ENCODE measurements at regions not wholly inside any gene's neighbourhood (a gene's known extent, or its start where the extent isn't known, plus 50 kb on each side); places are given as distances from the start of the nearest gene placed in this dataset.

DNA sequence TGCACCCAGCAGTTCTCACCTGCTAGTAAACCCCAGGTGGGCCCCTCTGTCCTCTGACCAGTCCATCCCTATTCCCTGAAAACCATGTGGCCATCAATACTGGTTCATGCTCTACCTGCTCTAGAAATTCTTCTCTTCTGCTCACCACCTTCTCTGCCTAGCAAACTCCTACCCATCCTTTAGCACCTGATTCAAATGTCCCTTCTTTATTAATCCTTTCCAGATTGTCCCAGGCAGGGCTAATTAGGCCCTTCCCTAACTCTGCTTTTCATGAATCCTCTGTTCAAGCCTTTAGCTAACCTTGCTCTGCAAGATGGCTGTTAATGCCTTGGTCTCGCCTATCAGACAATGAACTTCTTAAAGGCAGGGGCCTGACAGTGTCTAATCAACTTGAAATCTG, 62.1 kb upstream of the TRABD2B start:
- ChIA-PET POLR2A (no interaction called here), CTCF (interaction anchor here (3.6 kb wide), 1 partner anchor 321 kb away, joined by 13 read pairs; no protein-coding TSS in a partner anchor)
- H3K27ac ChIP-seq (ENCODE audit: low read depth, low read length), result no peak overlapping the region
- H3K27me3 ChIP-seq (ENCODE audit: control insufficient read depth, insufficient read depth, low read length), result no peaks in the 10 kb centered on the region
- no peak overlapping the region for H3K4me3 ChIP-seq (ENCODE audit: low read depth, low read length)
- TF ChIP-seq, protein P1, sequence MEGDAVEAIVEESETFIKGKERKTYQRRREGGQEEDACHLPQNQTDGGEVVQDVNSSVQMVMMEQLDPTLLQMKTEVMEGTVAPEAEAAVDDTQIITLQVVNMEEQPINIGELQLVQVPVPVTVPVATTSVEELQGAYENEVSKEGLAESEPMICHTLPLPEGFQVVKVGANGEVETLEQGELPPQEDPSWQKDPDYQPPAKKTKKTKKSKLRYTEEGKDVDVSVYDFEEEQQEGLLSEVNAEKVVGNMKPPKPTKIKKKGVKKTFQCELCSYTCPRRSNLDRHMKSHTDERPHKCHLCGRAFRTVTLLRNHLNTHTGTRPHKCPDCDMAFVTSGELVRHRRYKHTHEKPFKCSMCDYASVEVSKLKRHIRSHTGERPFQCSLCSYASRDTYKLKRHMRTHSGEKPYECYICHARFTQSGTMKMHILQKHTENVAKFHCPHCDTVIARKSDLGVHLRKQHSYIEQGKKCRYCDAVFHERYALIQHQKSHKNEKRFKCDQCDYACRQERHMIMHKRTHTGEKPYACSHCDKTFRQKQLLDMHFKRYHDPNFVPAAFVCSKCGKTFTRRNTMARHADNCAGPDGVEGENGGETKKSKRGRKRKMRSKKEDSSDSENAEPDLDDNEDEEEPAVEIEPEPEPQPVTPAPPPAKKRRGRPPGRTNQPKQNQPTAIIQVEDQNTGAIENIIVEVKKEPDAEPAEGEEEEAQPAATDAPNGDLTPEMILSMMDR (IDR thresholded peaks at IDR 0.05; ENCODE audit: low read depth, low read length), result no peak
- DNase-seq (ENCODE audit: low read depth, low spot score), result no peak
- H3K9me3 ChIP-seq (ENCODE audit: control insufficient read depth, insufficient read depth, low read length), result no peaks in the 10 kb centered on the region

DNA sequence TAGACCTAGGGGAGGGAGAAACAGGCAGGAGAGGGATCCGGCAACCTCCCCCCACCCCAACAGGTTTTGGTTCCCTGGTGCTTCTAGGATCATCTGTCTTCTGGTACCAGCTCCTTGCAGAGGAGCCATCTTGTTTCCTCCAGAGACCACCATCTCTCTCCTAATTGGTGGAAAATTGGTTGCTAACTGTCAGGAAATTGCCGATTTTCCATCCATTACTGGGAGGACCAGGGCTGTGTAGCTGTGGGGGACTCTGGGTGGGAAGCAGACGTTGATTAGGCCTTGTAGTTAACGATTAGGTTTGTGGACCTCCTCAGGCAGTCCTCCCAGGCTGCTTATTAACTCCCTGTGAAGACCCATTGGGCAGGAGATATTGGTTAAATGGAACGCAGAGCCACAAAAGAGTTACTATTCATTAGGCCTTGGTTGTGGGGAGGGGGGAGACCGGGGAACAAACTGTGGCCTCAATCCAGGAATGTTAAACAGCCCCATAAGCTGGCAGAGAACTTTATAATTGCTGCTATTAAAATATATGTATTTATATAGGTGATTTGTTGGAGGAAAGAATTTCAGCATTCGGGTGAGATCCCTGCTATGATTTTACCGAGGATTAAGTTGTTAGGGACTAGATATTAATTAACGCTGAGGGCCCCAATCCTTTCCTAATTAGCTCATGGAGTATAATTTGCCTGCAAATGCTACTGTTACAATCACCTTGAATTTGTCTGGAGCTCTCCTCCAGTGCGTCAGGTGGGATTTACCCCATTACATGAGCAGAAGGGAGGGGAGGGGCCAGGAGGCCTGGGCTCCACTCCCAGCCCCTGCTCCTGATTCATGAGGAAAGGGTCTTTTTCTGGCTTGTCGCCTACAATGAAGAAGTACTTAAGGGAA, 61.2 kb upstream of the TRABD2B start:
- TF ChIP-seq, protein P1 (IDR thresholded peaks at IDR 0.05; ENCODE audit: low read depth, low read length), result no peak
- no peaks in the 10 kb centered on the region for H3K9me3 ChIP-seq (ENCODE audit: control insufficient read depth, insufficient read depth, low read length)
- CTCF ChIA-PET, result interaction anchor here (0.6 to 3.6 kb wide), 2 partner anchors 61 to 320 kb away, joined by 4 to 13 read pairs; partner anchors contain the start of gene TRABD2B
- H3K27me3 ChIP-seq (ENCODE audit: control insufficient read depth, insufficient read depth, low read length), result no peaks in the 10 kb centered on the region
- POLR2A ChIA-PET, result no interaction called here
- no peak overlapping the region for H3K27ac ChIP-seq (ENCODE audit: low read depth, low read length)
- H3K4me3 ChIP-seq (ENCODE audit: low read depth, low read length), result no peak overlapping the region
- no peak for DNase-seq (ENCODE audit: low read depth, low spot score)

DNA sequence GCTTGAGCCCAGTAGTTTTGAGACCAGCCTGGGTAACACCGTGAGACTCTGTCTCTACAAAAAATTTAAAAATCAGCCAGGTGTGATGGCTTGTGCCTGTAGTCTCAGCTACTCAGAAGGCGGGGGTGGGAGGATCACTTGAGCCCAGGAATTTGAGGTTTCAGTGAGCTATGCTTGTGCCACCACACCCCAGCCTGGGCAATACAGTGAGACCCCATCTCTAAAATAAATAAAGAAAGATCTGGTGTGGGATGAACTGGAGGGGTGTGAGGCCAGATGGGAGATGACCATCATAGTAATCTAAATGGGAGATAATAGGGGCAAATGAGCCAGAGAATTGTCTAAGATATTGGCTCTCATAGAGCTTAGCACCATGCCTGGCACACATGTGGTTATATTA, 60.1 kb upstream of the TRABD2B start:
- ChIA-PET CTCF (no interaction called here), POLR2A (no interaction called here)

DNA sequence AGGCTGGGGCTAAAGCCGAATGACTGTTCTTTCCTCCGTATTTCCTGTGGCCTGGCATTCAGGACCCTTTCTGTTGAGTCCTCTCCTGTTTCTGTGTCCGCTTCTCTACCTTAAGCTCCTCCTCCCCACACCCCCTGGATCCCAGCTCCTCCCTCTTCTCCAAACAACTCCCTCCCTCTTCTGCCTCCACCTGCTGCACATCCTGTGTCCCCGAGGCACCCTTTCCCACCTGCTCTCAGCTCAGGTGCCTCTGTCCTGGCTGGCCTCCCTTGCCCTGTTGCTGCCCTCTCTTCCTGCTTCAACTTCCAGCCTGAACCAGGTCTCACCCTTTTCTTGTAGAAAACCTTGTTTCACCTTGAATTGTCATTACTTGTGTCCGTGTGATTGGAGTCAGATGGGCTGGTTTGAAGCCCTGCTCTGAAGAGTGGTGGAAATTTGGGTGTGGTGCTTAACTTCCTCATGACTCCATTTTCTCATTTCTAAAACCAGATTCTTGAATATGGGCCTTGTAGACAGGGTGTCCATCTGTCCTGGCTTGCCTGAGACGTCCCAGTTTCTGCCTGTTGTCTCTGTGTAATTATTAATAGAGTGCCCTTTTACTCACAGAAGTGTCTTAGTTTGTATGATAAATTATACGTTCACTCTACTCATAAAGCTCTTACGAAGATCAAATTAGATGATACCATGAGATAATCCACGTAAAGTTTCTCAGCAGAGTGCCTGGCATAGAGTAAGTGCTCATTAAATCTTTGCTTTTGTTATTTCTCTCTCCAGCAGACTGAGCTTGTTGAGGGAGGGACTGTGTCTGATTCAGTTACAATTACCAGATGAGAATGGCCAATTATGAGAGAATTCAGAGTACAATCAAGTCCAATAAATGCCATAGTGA, 58.9 kb upstream of the TRABD2B start:
- Histone ChIP-seq H3K27me3 (ENCODE audit: control insufficient read depth, insufficient read depth, low read length) (no peaks in the 10 kb centered on the region), H3K4me3 (ENCODE audit: low read depth, low read length) (no peak overlapping the region), H3K9me3 (ENCODE audit: control insufficient read depth, insufficient read depth, low read length) (no peaks in the 10 kb centered on the region), H3K27ac (ENCODE audit: low read depth, low read length) (no peak overlapping the region)
- CTCF ChIA-PET, result no interaction called here
- DNase-seq (ENCODE audit: low read depth, low spot score), result no peak
- POLR2A ChIA-PET, result no interaction called here
- TF ChIP-seq, protein P1 (IDR thresholded peaks at IDR 0.05; ENCODE audit: low read depth, low read length), result no peak

More for the DNA sequence above, 60.1 kb upstream of the TRABD2B start:
- no peak for DNase-seq (ENCODE audit: low read depth, low spot score)
- TF ChIP-seq, protein P1 (IDR thresholded peaks at IDR 0.05; ENCODE audit: low read depth, low read length), result no peak
- H3K27me3 ChIP-seq (ENCODE audit: control insufficient read depth, insufficient read depth, low read length), result no peaks in the 10 kb centered on the region
- H3K9me3 ChIP-seq (ENCODE audit: control insufficient read depth, insufficient read depth, low read length), result no peaks in the 10 kb centered on the region
- H3K4me3 ChIP-seq (ENCODE audit: low read depth, low read length), result no peak overlapping the region
- H3K27ac ChIP-seq (ENCODE audit: low read depth, low read length), result no peak overlapping the region

Data from AG04450 (cell line).